Suprapubic skin (tissue), 4 donors: ENCODE measurements at regions not wholly inside any gene's neighbourhood (a gene's known extent, or its start where the extent isn't known, plus 50 kb on each side); places are given as distances from the start of the nearest gene placed in this dataset.
A peak's percentile ranks its signal among the peaks of the same experiment; 100 is the strongest.

Experiments
- DNase-seq, 2 donors: peaks; one replicate each; pipeline ENCODE4 v3.0.0-alpha.2; 2019; ENCODE audit warnings: low spot score in 2 of 2
- H3K27ac ChIP-seq: fragments of 200-600 bp; sonication (generic); one replicate; pipeline ENCODE4 v1.5.1; 2019
- H3K27me3 ChIP-seq: fragments of 200-600 bp; sonication (generic); one replicate; pipeline ENCODE4 v1.5.1; 2019
- H3K36me3 ChIP-seq: fragments of 200-600 bp; sonication (generic); one replicate; pipeline ENCODE4 v1.5.1; 2019
- H3K4me1 ChIP-seq: fragments of 200-600 bp; sonication (generic); one replicate; pipeline ENCODE4 v1.5.1; 2019
- H3K4me3 ChIP-seq: fragments of 200-600 bp; sonication (generic); one replicate; pipeline ENCODE4 v1.5.1; 2019; ENCODE audit warnings: mild to moderate bottlenecking
- H3K9me3 ChIP-seq: fragments of 200-600 bp; sonication (generic); one replicate; pipeline ENCODE4 v1.5.1; 2019
- CTCF ChIP-seq, 2 donors: fragments of 200-600 bp in 1 of 2; fragments of 450-650 bp in 1 of 2; sonication (generic) in 1 of 2; IDR thresholded peaks; one replicate each; pipeline ENCODE4 v1.5.1; 2016 to 2019; ENCODE audit warnings: antibody characterized with exemption in 2 of 2, mild to moderate bottlenecking in 1 of 2, moderate library complexity in 1 of 2
- EP300 ChIP-seq: sonication (generic); formaldehyde crosslinking; IDR thresholded peaks from one replicate; pipeline ENCODE4 v1.6.1; 2017; ENCODE audit warnings: antibody characterized with exemption
- POLR2A ChIP-seq, 2 donors: fragments of 450-650 bp; IDR thresholded peaks; one replicate each; pipeline ENCODE4 v1.6.1; 2017; ENCODE audit warnings: antibody characterized with exemption in 2 of 2, mild to moderate bottlenecking in 2 of 2, moderate library complexity in 2 of 2
- POLR2AphosphoS5 ChIP-seq, 3 donors: sonication (generic); formaldehyde crosslinking; IDR thresholded peaks; one replicate each; pipeline ENCODE4 v1.6.1; 2017; ENCODE audit warnings: antibody characterized with exemption in 3 of 3
- WGBS: methylation state at CpG from one replicate; pipeline ENCODE4 v1.1.5; 2018; 5-methylcytosine and 5-hydroxymethylcytosine counted together

GRCh38 chr20:50314678-50315335, 124.2 kb downstream of the CEBPB start:
- Histone ChIP-seq H3K9me3 (no peaks in the 10 kb centered on the region), H3K4me1 (peaks cover 33% of the 10 kb centered on the region), H3K36me3 (no peaks in the 10 kb centered on the region), H3K4me3 (no peak overlapping the region), H3K27ac (no peak overlapping the region), H3K27me3 (no peaks in the 10 kb centered on the region)
- WGBS, result 95% methylated on average over 4 of the region's 4 CpGs
- TF ChIP-seq POLR2A (IDR thresholded peaks at IDR 0.05) (no peak), EP300 (no peak), CTCF (IDR thresholded peaks at IDR 0.05) (no peak), POLR2AphosphoS5 (IDR thresholded peaks at IDR 0.05) (no peak)
- no peak for DNase-seq

- Histone ChIP-seq H3K9me3 (no peaks in the 10 kb centered on the region), H3K4me3 (no peak overlapping the region), H3K4me1 (peaks cover 42% of the 10 kb centered on the region), H3K27ac (no peak overlapping the region), H3K27me3 (no peaks in the 10 kb centered on the region), H3K36me3 (no peaks in the 10 kb centered on the region)
- DNase-seq, result no peak
- 77% methylated on average over 7 of the region's 7 CpGs for WGBS
- TF ChIP-seq POLR2AphosphoS5 (IDR thresholded peaks at IDR 0.05), result no peak
Observed at GRCh38 chr20:50315586-50316551, 125.2 kb downstream of the CEBPB start.

GRCh38 chr20:50317116-50317515, 126.5 kb downstream of the CEBPB start:
- no peak overlapping the region for H3K27ac ChIP-seq
- TF ChIP-seq EP300 (no peak), POLR2AphosphoS5 (IDR thresholded peaks at IDR 0.05) (no peak), POLR2A (IDR thresholded peaks at IDR 0.05) (no peak)
- H3K9me3 ChIP-seq, result no peaks in the 10 kb centered on the region
- peaks cover 44% of the 10 kb centered on the region for H3K4me1 ChIP-seq
- H3K4me3 ChIP-seq, result no peak overlapping the region
- no peak for DNase-seq
- no peaks in the 10 kb centered on the region for H3K27me3 ChIP-seq
- 89% methylated on average over 7 of the region's 7 CpGs for WGBS
- H3K36me3 ChIP-seq, result no peaks in the 10 kb centered on the region

GRCh38 chr20:50317609-50318008, 127.0 kb downstream of the CEBPB start:
- H3K36me3 ChIP-seq, result no peaks in the 10 kb centered on the region
- no peaks in the 10 kb centered on the region for H3K9me3 ChIP-seq
- 40% methylated on average over 7 of the region's 7 CpGs for WGBS
- H3K27ac ChIP-seq, result peak overlapping the region; percentile 19
- no peak overlapping the region for H3K4me3 ChIP-seq
- DNase-seq, result no peak
- TF ChIP-seq EP300, result no peak
- no peak for TF ChIP-seq CTCF (IDR thresholded peaks at IDR 0.05)
- no peak for TF ChIP-seq POLR2AphosphoS5 (IDR thresholded peaks at IDR 0.05)
- no peak for TF ChIP-seq POLR2A (IDR thresholded peaks at IDR 0.05)
- H3K27me3 ChIP-seq, result no peaks in the 10 kb centered on the region
- H3K4me1 ChIP-seq, result peaks cover 43% of the 10 kb centered on the region

- Histone ChIP-seq H3K27ac (peak overlapping the region; percentile 11), H3K36me3 (no peaks in the 10 kb centered on the region), H3K4me1 (peaks cover 35% of the 10 kb centered on the region), H3K4me3 (no peak overlapping the region), H3K9me3 (no peaks in the 10 kb centered on the region), H3K27me3 (no peaks in the 10 kb centered on the region)
- TF ChIP-seq POLR2AphosphoS5 (IDR thresholded peaks at IDR 0.05), result no peak
- no peak for TF ChIP-seq EP300
- no peak for TF ChIP-seq CTCF (IDR thresholded peaks at IDR 0.05)
- DNase-seq, result no peak
- 73% methylated on average over 8 of the region's 8 CpGs for WGBS
Observed at GRCh38 chr20:50318710-50319109, 128.1 kb downstream of the CEBPB start.
